Effector memory CD4-positive, alpha-beta T cell (primary cell): ENCODE measurements at regions not wholly inside any gene's neighbourhood (a gene's known extent, or its start where the extent isn't known, plus 50 kb on each side); places are given as distances from the start of the nearest gene placed in this dataset.
A peak's percentile ranks its signal among the peaks of the same experiment; 100 is the strongest.

Source experiments
- DNase-seq, 3 donors: peaks; one replicate each; pipeline ENCODE4 v3.0.0-alpha.2; 2020
- H3K27ac ChIP-seq: 2 replicates; pipeline ENCODE4 v1.7.0; 2013; ENCODE audit warnings: mild to moderate bottlenecking, low read length, moderate library complexity; ENCODE audit not compliant: insufficient read depth, poor library complexity, severe bottlenecking
- H3K27me3 ChIP-seq: replicated peaks from 2 replicates; pipeline ENCODE4 v1.7.0; 2013; ENCODE audit warnings: mild to moderate bottlenecking, low read length; ENCODE audit not compliant: insufficient read depth, control insufficient read depth, poor library complexity, severe bottlenecking
- H3K36me3 ChIP-seq: 2 replicates; pipeline ENCODE4 v1.7.0; 2013; ENCODE audit warnings: mild to moderate bottlenecking, low read length, moderate library complexity; ENCODE audit not compliant: control insufficient read depth, insufficient read depth
- H3K4me1 ChIP-seq: 2 replicates; pipeline ENCODE4 v1.7.0; 2013; ENCODE audit warnings: low read length, mild to moderate bottlenecking; ENCODE audit not compliant: control insufficient read depth, insufficient read depth, poor library complexity, severe bottlenecking
- H3K4me3 ChIP-seq: 2 replicates; pipeline ENCODE4 v1.7.0; 2013; ENCODE audit warnings: low read length, low read depth, mild to moderate bottlenecking; ENCODE audit not compliant: insufficient read depth, poor library complexity, severe bottlenecking
- H3K9me3 ChIP-seq: 2 replicates; pipeline ENCODE4 v1.7.0; 2013; ENCODE audit warnings: mild to moderate bottlenecking, low read length, moderate library complexity; ENCODE audit not compliant: control insufficient read depth

DNA sequence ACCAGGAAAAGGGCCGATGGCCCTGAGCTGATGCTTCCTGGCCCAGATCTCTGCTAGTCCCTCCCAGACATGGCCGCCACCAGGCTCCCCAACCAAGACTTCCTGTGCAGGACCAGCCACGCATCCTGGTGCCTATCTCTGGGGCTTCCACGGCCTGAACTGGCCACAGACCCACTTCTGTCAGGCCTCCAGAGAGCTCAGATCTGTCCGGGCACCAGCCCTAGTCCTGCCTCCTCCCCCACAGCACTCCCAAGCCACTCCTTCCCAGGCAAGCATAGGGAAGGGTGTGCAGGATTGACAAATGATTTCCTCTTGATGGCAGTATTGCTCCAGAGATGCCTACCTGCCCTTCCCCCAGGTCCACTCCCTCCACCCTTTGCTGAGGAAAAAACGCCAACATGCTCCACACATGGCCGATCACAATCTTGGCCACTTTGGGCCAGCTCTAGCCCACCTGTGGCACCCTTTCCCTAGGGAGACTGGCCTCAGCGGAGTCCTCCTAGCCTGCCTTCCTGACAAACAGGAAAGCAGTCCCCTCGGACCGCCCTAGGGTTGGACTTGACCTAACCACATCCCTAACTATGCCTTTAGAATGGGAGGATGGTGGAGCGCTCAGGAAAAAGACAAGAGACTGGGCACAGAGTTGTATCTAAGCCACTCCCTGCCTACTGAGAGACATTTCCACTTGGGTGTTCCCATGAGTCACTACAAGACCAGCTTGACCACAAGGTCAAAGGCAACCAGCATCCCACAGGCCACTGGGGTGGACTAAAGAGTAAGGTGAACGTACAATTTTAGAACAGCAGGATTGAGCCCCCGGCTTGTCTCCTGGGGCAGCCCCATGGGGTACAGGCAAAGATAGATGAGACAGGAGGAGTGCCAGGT is 277.5 kb upstream of the AGTR2 start:
- Histone ChIP-seq H3K4me1 (peaks cover 3% of the 10 kb centered on the region), H3K27ac (no peak overlapping the region), H3K4me3 (no peak overlapping the region), H3K27me3 (no peaks in the 10 kb centered on the region), H3K9me3 (no peaks in the 10 kb centered on the region), H3K36me3 (no peaks in the 10 kb centered on the region)
- peak in 1 of 3 donors; percentile 50 for DNase-seq

DNA sequence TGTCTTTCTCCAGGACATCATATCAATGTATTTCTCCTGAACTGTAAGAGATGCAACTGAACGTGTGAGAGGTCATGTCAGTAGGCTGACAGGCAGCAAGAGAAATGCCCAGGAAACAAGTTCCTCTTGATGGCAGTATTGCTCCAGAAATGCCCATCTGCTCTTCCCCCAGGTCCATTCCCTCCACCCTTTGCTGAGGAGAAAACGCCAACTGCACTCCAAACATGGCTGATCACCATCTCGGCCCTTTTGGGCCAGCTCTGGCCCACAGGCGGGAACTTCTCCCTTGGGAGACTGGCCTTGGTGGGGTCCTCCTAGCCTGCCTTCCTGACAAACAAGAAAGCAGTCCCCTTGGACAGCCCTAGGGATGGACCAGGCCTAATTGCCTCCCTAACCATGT is 276.5 kb upstream of the AGTR2 start:
- H3K36me3 ChIP-seq = no peaks in the 10 kb centered on the region
- no peak for DNase-seq
- no peaks in the 10 kb centered on the region for H3K9me3 ChIP-seq
- H3K4me1 ChIP-seq = peaks cover 3% of the 10 kb centered on the region
- H3K27me3 ChIP-seq = no peaks in the 10 kb centered on the region
- H3K27ac ChIP-seq = no peak overlapping the region
- H3K4me3 ChIP-seq = no peak overlapping the region

DNA sequence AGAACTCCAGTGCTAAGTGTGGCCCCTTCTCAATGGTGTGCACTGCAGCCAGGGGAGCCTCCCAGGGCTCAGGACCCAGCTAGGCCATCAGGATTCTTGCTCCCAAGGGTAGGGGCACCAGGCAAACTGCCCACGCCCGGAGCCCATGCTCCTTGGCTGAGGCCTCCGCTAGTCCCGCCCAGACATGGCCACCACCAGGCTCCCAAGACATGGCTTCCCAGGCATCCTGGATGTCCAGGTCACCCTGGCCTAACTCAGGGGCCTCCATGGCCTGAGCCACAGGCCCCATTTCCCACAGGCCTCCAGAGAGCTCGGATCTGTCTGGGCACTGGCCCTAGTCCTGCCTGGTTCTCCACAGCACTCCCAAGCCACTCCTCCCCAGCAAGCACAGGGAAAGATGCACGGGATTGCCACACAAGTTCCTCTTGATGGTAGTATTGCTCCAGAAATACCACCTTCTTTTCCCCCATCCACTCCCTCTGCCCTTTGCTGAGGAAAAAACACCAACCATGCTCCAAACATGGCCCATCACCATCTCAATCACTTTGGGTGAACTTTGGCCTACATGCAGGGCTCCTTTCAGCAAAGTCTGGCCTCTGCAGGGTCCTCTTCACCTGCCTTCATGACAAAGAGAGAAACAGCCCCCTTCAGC is 274.7 kb upstream of the AGTR2 start:
- Histone ChIP-seq H3K4me3 (no peak overlapping the region), H3K4me1 (peaks cover 3% of the 10 kb centered on the region), H3K9me3 (no peaks in the 10 kb centered on the region), H3K27ac (no peak overlapping the region), H3K27me3 (no peaks in the 10 kb centered on the region), H3K36me3 (no peaks in the 10 kb centered on the region)
- DNase-seq = no peak

DNA sequence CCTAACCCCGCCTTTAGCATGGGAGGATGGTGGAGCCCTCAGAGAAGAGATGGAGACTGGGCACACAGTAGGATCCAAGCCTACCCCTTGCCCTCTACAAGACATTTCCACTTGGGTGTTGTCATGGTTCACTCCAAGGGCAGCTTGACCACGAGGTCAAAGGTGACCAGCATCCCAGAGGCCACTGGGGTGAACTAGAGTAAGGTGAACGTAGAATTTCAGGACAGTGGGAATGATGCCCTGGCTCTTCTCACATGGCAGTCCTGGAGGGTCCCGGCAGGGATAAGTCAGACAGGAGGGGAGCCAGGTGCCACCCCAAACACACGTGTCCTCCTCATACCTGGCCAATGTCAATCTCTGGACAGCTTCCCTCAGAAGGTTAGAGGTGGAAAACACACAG is 274.2 kb upstream of the AGTR2 start:
- H3K36me3 ChIP-seq = no peaks in the 10 kb centered on the region

DNA sequence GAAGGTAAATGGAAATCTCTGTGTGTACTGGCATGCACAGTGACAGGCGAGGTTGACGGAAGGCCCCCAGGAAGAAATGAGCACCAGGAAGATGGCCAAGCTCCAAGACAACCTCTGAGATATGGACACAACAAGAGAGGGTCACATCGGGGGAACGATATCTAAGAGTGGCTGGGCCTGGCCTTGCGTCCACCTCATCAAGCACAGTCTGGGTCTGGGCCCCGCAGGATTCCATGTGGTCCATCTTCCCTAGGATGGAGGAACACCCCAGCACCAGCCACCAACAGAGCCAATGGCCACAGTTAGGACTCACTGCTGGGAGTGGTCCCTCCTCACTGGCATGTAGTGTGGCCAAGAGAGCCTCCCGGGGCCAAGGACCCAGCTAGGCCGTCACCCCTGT is 272.6 kb upstream of the AGTR2 start:
- no peak overlapping the region for H3K27ac ChIP-seq
- peaks cover 3% of the 10 kb centered on the region for H3K4me1 ChIP-seq
- H3K27me3 ChIP-seq = no peaks in the 10 kb centered on the region
- H3K36me3 ChIP-seq = no peaks in the 10 kb centered on the region
- H3K4me3 ChIP-seq = no peak overlapping the region
- no peaks in the 10 kb centered on the region for H3K9me3 ChIP-seq
- DNase-seq = no peak

More for the DNA sequence above, 274.2 kb upstream of the AGTR2 start:
- no peaks in the 10 kb centered on the region for H3K9me3 ChIP-seq
- H3K27me3 ChIP-seq = no peaks in the 10 kb centered on the region
- DNase-seq = no peak
- no peak overlapping the region for H3K4me3 ChIP-seq
- no peak overlapping the region for H3K27ac ChIP-seq
- H3K4me1 ChIP-seq = peaks cover 3% of the 10 kb centered on the region

DNA sequence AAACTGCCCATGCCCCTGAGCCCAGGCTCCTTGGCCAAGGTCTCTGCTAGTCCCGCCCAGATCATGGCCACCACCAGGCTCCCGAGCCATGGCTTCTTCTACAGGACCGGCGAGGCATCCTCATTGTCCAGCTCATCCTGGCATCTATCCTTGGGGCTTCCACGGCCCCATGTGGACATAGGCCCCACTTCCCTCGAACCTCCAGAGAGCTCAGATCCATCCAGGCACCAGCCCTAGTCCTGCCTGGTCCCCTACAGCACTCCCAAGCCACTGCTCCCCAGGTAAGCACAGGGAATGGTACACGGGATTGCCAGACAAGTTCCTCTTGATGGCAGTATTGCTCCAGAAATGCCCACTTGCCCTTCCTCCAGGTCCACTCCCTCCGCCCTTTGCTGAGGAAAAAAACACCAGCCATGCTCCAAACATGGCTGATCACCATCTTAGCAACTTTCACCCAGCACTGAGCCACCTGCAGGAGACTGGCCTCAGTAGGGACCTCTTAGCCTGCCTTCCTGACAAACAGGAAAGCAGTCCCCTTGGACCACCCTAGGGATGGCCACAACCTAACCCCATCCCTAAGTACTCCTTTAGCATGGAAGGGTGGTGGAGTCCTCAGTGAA is 272.1 kb upstream of the AGTR2 start:
- no peak overlapping the region for H3K27ac ChIP-seq
- DNase-seq = peak in 1 of 3 donors; percentile 33
- no peaks in the 10 kb centered on the region for H3K9me3 ChIP-seq
- no peaks in the 10 kb centered on the region for H3K27me3 ChIP-seq
- H3K4me1 ChIP-seq = no peaks in the 10 kb centered on the region
- H3K36me3 ChIP-seq = no peaks in the 10 kb centered on the region
- H3K4me3 ChIP-seq = no peak overlapping the region

DNA sequence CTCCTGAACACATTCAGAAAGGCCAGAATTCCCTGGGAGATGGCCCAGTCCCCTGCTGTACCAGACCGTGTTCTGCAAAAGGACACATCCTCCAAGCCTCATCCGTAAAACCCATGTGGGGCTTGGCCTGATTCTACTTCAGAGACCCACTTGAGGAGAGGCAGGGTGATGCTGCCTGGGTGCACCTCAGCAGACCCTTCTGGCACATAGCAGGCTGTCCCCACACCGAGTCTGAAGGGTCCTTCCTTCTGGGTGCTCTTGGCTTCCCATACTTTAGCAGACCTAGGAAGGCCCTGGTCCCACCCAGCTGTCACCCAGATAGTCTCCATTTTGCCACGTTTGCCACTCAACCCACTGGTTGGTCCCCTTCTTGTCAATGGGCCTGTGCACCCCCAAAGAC is 270.1 kb upstream of the AGTR2 start:
- no peaks in the 10 kb centered on the region for H3K9me3 ChIP-seq
- no peak overlapping the region for H3K27ac ChIP-seq
- H3K4me1 ChIP-seq = no peaks in the 10 kb centered on the region
- no peaks in the 10 kb centered on the region for H3K36me3 ChIP-seq
- DNase-seq = no peak
- H3K4me3 ChIP-seq = no peak overlapping the region
- no peaks in the 10 kb centered on the region for H3K27me3 ChIP-seq

DNA sequence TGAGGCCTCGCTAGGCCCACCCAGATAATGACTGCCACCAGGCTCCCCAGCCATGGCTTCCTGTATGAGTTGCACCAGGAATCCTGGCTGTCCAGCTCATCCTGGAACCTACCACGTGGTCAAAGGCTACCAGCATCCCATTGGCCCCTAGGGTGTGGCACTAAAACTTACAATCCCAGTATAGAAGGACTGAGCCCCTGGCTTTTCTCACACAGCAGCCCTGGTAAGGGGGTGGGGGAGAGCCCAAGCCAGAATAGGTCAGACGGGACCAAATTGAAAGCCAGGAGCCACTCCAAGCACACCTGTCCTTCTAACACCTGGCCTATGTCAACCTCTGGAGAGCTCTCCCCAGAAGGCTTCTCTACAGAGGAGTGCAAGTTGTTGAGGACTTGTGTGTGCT is 269.3 kb upstream of the AGTR2 start:
- H3K4me1 ChIP-seq = no peaks in the 10 kb centered on the region
- H3K36me3 ChIP-seq = no peaks in the 10 kb centered on the region
- no peak overlapping the region for H3K27ac ChIP-seq
- H3K4me3 ChIP-seq = no peak overlapping the region
- H3K27me3 ChIP-seq = no peaks in the 10 kb centered on the region
- DNase-seq = no peak
- no peaks in the 10 kb centered on the region for H3K9me3 ChIP-seq

DNA sequence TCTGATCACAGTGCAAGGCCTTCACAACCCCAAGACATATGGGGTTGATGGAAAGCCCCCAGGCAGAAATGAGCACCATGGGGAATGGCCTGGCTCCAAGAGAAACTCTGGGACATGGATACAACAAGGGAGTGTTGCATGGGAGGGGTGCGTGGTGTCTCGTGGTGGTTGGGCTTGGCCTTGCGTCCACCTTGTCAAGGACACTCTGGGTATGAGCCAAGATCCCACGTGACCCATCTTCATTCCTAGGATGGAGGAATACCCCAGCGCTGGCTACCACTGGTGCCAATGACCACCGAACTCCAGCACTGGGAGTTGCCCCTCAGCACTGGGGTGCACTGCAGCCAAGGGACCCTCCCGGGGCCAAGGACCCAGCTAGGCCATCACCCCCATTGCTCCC is 267.5 kb upstream of the AGTR2 start:
- no peak overlapping the region for H3K4me3 ChIP-seq
- no peak for DNase-seq
- no peak overlapping the region for H3K27ac ChIP-seq
- H3K9me3 ChIP-seq = no peaks in the 10 kb centered on the region
- no peaks in the 10 kb centered on the region for H3K36me3 ChIP-seq
- H3K27me3 ChIP-seq = no peaks in the 10 kb centered on the region
- no peaks in the 10 kb centered on the region for H3K4me1 ChIP-seq

DNA sequence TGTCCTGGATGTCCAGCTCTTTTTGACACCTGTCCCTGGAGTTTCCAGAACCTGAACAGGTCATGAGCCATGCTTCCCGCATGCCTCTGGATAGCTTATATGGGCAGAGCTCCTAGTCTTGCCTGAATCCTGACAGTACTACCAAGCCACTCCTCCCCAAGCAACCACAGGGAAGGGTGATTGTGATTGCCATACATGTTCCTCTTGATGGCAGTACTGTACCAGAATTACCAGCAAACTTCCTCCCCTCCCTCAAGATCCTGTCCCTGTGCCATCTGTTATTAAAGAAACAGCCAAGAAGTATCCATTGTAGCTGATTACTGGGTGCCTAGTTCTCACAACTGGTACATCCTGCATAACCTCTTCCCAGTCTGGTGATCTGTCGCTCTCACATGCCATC is 264.3 kb upstream of the AGTR2 start:
- Histone ChIP-seq H3K27ac (no peak overlapping the region), H3K27me3 (no peaks in the 10 kb centered on the region), H3K4me3 (no peak overlapping the region), H3K36me3 (no peaks in the 10 kb centered on the region), H3K9me3 (no peaks in the 10 kb centered on the region), H3K4me1 (no peaks in the 10 kb centered on the region)
- DNase-seq = no peak
